ENCODE measurements at regions not wholly inside any gene's neighbourhood (a gene's known extent, or its start where the extent isn't known, plus 50 kb on each side); places are given as distances from the start of the nearest gene placed in this dataset.

- TF ChIP-seq POLR2A (IDR thresholded peaks at IDR 0.05; ENCODE audit: low read length) (no peak), GATA1 (IDR thresholded peaks at IDR 0.05; ENCODE audit: low read depth, low read length) (no peak)
These were observed 230.8 kb downstream of the PCDH10 start for GRCh38 chr4:133379681-133380438.
